Upper lobe of left lung (tissue), 6 donors: ENCODE measurements at regions not wholly inside any gene's neighbourhood (a gene's known extent, or its start where the extent isn't known, plus 50 kb on each side); places are given as distances from the start of the nearest gene placed in this dataset.

Experiments used
- ATAC-seq, 2 donors: fragments of 200-7000 bp; cut with Tn5 transposase; one replicate each; pipeline ENCODE4 v1.9.1; 2022; ENCODE audit warnings: mild to moderate bottlenecking in 2 of 2, moderate library complexity in 2 of 2; ENCODE audit not compliant: low FRiP score in 2 of 2
- DNase-seq, 2 donors: peaks; one replicate each; pipeline ENCODE4 v3.0.0-alpha.2; 2019 to 2020
- H3K27ac ChIP-seq, 4 donors: fragments of 200-600 bp; sonication (generic); one replicate each; pipeline ENCODE4 v1.5.1; 2016 to 2019
- H3K27me3 ChIP-seq, 4 donors: fragments of 200-600 bp; sonication (generic); one replicate each; pipeline ENCODE4 v1.5.1; 2017 to 2019
- H3K36me3 ChIP-seq, 4 donors: fragments of 200-600 bp; sonication (generic); one replicate each; pipeline ENCODE4 v1.5.1; 2016 to 2019
- H3K4me1 ChIP-seq, 4 donors: fragments of 200-600 bp; sonication (generic); one replicate each; pipeline ENCODE4 v1.5.1; 2018 to 2019
- H3K4me3 ChIP-seq, 4 donors: fragments of 200-600 bp; sonication (generic); one replicate each; pipeline ENCODE4 v1.5.1; 2017 to 2019; ENCODE audit warnings: mild to moderate bottlenecking in 2 of 4, moderate library complexity in 1 of 4
- H3K9me3 ChIP-seq, 4 donors: fragments of 200-600 bp; sonication (generic); one replicate each; pipeline ENCODE4 v1.5.1; 2018 to 2019
- CTCF ChIP-seq, 6 experiments: fragments of 450-650 bp in 4 of 6; fragments of 200-600 bp in 2 of 6; sonication (generic) in 2 of 6; IDR thresholded peaks; one replicate each; pipeline ENCODE4 v1.5.1; 2016 to 2019; ENCODE audit warnings: antibody characterized with exemption in 6 of 6
- EP300 ChIP-seq, 4 donors: sonication (generic); formaldehyde crosslinking; IDR thresholded peaks; one replicate each; pipeline ENCODE4 v1.5.1; 2017; ENCODE audit warnings: antibody characterized with exemption in 4 of 4, control low read depth in 2 of 4
- POLR2A ChIP-seq, 4 donors: fragments of 450-650 bp; IDR thresholded peaks; one replicate each; pipeline ENCODE4 v1.5.1; 2016 to 2017; ENCODE audit warnings: antibody characterized with exemption in 4 of 4, mild to moderate bottlenecking in 2 of 4
- POLR2AphosphoS5 ChIP-seq, 2 donors: sonication (generic); formaldehyde crosslinking; IDR thresholded peaks; one replicate each; pipeline ENCODE4 v1.5.1; 2017; ENCODE audit warnings: antibody characterized with exemption in 2 of 2
- WGBS, 2 donors: methylation state at CpG; one replicate each; pipeline ENCODE4 v1.1.5; 2017 to 2018; 5-methylcytosine and 5-hydroxymethylcytosine counted together
- donor health status: DM: no; HTN: no; CAD: no; lungs with moderate emphysema.
- donor health status: DM: no; HTN: yes; CAD: no; lungs with severe emphysema.

GRCh38 chr10:83806717-83807116 is 332.6 kb upstream of the GHITM start:
- ATAC-seq (peak; percentile 8 to 43), DNase-seq (no peak)
- Histone ChIP-seq H3K9me3 (no peaks in the 10 kb centered on the region), H3K36me3 (no peaks in the 10 kb centered on the region), H3K27me3 (no peaks in the 10 kb centered on the region), H3K4me1 (no peaks in the 10 kb centered on the region), H3K27ac (no peak overlapping the region), H3K4me3 (no peak overlapping the region)
- TF ChIP-seq EP300 (IDR thresholded peaks at IDR 0.05) (no peak), CTCF (IDR thresholded peaks at IDR 0.05) (no peak), POLR2A (IDR thresholded peaks at IDR 0.05) (no peak), POLR2AphosphoS5 (IDR thresholded peaks at IDR 0.05) (no peak)

- no peak overlapping the region for H3K4me3 ChIP-seq
- ATAC-seq (no peak), DNase-seq (no peak)
- H3K4me1 ChIP-seq, result no peaks in the 10 kb centered on the region
- H3K27me3 ChIP-seq, result no peaks in the 10 kb centered on the region
- 77 to 80% methylated on average over 2 of the region's 2 CpGs for WGBS, 2 donors
- H3K27ac ChIP-seq, result no peak overlapping the region
- H3K36me3 ChIP-seq, result no peaks in the 10 kb centered on the region
- no peak for TF ChIP-seq POLR2AphosphoS5 (IDR thresholded peaks at IDR 0.05)
- TF ChIP-seq CTCF (IDR thresholded peaks at IDR 0.05), result no peak
- no peak for TF ChIP-seq POLR2A (IDR thresholded peaks at IDR 0.05)
- no peak for TF ChIP-seq EP300 (IDR thresholded peaks at IDR 0.05)
- no peaks in the 10 kb centered on the region for H3K9me3 ChIP-seq
These were observed 330.3 kb upstream of the GHITM start for GRCh38 chr10:83809001-83809400.

GRCh38 chr10:83816942-83817341 is 322.4 kb upstream of the GHITM start:
- no peak overlapping the region for H3K4me3 ChIP-seq
- H3K27me3 ChIP-seq, result no peaks in the 10 kb centered on the region
- no peak overlapping the region for H3K27ac ChIP-seq
- no peaks in the 10 kb centered on the region for H3K36me3 ChIP-seq
- TF ChIP-seq POLR2A (IDR thresholded peaks at IDR 0.05), result no peak
- TF ChIP-seq CTCF (IDR thresholded peaks at IDR 0.05), result no peak
- no peak for TF ChIP-seq EP300 (IDR thresholded peaks at IDR 0.05)
- TF ChIP-seq POLR2AphosphoS5 (IDR thresholded peaks at IDR 0.05), result no peak
- no peaks in the 10 kb centered on the region for H3K4me1 ChIP-seq
- no peaks in the 10 kb centered on the region for H3K9me3 ChIP-seq
- WGBS, 2 donors, result 48 to 75% methylated on average over 2 of the region's 2 CpGs
- DNase-seq (no peak), ATAC-seq (no peak)

- no peak overlapping the region for H3K4me3 ChIP-seq
- H3K4me1 ChIP-seq, result no peaks in the 10 kb centered on the region
- H3K27me3 ChIP-seq, result no peaks in the 10 kb centered on the region
- H3K27ac ChIP-seq, result no peak overlapping the region
- ATAC-seq (no peak), DNase-seq (no peak)
- no peak for TF ChIP-seq CTCF (IDR thresholded peaks at IDR 0.05)
- TF ChIP-seq POLR2AphosphoS5 (IDR thresholded peaks at IDR 0.05), result no peak
- TF ChIP-seq EP300 (IDR thresholded peaks at IDR 0.05), result no peak
- no peak for TF ChIP-seq POLR2A (IDR thresholded peaks at IDR 0.05)
- H3K9me3 ChIP-seq, result no peaks in the 10 kb centered on the region
- H3K36me3 ChIP-seq, result no peaks in the 10 kb centered on the region
- 69 to 76% methylated on average over 3 of the region's 3 CpGs for WGBS, 2 donors
These were observed 321.5 kb upstream of the GHITM start for GRCh38 chr10:83817797-83818196.

- Histone ChIP-seq H3K4me1 (no peaks in the 10 kb centered on the region), H3K27me3 (no peaks in the 10 kb centered on the region), H3K4me3 (no peak overlapping the region), H3K9me3 (no peaks in the 10 kb centered on the region), H3K27ac (no peak overlapping the region), H3K36me3 (no peaks in the 10 kb centered on the region)
- DNase-seq, result no peak
- no peak for ATAC-seq
- WGBS, 2 donors, result 66 to 71% methylated on average over 2 of the region's 2 CpGs
- no peak for TF ChIP-seq POLR2A (IDR thresholded peaks at IDR 0.05)
- no peak for TF ChIP-seq EP300 (IDR thresholded peaks at IDR 0.05)
- no peak for TF ChIP-seq POLR2AphosphoS5 (IDR thresholded peaks at IDR 0.05)
- no peak for TF ChIP-seq CTCF (IDR thresholded peaks at IDR 0.05)
These were observed 319.7 kb upstream of the GHITM start for GRCh38 chr10:83819609-83820008.
